ENCODE measurements at regions not wholly inside any gene's neighbourhood (a gene's known extent, or its start where the extent isn't known, plus 50 kb on each side); places are given as distances from the start of the nearest gene placed in this dataset.

GRCh38 chrX:66756717-66757116, 117.8 kb upstream of the EDA2R start:
- TF ChIP-seq EGR1 (IDR thresholded peaks at IDR 0.05; ENCODE audit: low read depth), result no peak
- TF ChIP-seq POLR2A (IDR thresholded peaks at IDR 0.05; ENCODE audit: borderline replicate concordance, extremely low read depth, insufficient read depth, insufficient read length), result no peak
- no peak for TF ChIP-seq REST (IDR thresholded peaks at IDR 0.05; ENCODE audit: low read depth)
- TF ChIP-seq CTCF (IDR thresholded peaks at IDR 0.05 in 2 of 3, conservative IDR thresholded peaks at IDR 0.05 in 1 of 3; ENCODE audit: borderline replicate concordance in 1 of 3, insufficient read depth in 1 of 3, low read depth in 2 of 3, low read length in 2 of 3), result no peak
- no peak for TF ChIP-seq FOSL1 (IDR thresholded peaks at IDR 0.05; ENCODE audit: low read depth)
- TF ChIP-seq ELF1 (IDR thresholded peaks at IDR 0.05; ENCODE audit: borderline replicate concordance, low read depth), result no peak
- no peak for TF ChIP-seq POLR2AphosphoS5 (IDR thresholded peaks at IDR 0.05; ENCODE audit: low read depth, low read length)
- TF ChIP-seq EZH2 (IDR thresholded peaks at IDR 0.05), result no peak
- no peak for TF ChIP-seq EZH2phosphoT487 (IDR thresholded peaks at IDR 0.05; ENCODE audit: borderline replicate concordance)
- TF ChIP-seq SIN3A (IDR thresholded peaks at IDR 0.05; ENCODE audit: low read depth), result no peak
- TF ChIP-seq RAD21 (IDR thresholded peaks at IDR 0.05; ENCODE audit: low read depth), result no peak
- no peak for TF ChIP-seq SP1 (IDR thresholded peaks at IDR 0.05; ENCODE audit: low read depth)

Measured in HCT116 (cell line).